ENCODE measurements at regions not wholly inside any gene's neighbourhood (a gene's known extent, or its start where the extent isn't known, plus 50 kb on each side); places are given as distances from the start of the nearest gene placed in this dataset.
A peak's percentile ranks its signal among the peaks of the same experiment; 100 is the strongest.

GRCh38 chr9:1337169-1337568, 287.0 kb downstream of the DMRT2 start:
- DNase-seq, result no peak

DNA sequence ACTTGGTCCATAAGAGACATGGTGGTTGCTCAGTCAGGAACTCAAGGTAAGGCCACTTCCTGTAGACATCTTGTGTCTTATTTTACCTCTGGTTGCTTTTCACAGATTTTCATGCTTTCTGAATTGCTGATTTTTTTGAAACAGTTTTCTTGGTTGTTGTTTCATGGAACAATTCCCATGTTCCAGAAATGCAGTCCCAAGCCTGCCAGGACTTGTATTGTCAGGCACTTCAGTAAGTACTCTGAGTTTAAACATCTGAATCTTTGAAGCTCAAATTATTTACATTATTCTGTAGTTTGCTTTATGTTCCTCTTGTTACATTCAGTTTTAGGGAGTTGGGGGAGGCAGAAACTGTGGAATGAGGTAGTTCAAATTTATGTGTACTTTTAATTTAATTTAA, 290.2 kb downstream of the DMRT2 start:
- no peak for DNase-seq

DNA sequence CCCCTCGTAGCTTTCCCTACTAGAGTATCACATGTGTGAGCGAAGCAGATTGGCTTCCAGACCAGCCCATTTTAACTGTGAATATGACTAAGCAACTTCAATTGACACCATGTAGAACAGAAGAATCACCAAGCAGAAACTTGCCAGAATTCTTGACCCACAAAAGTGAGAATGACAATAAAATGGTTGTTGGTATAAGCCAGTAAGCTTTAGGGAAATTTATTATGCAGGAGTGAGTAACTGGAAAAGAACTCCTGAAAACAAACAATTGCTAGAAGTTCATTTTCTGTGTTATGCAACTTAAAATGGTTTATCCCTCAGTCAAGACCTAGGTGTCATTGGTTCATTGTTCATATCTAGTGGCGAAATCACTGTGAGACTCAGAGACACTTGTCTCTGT, 303.1 kb downstream of the DMRT2 start:
- DNase-seq, result no peak

GRCh38 chr9:1354086-1354485, 303.9 kb downstream of the DMRT2 start:
- DNase-seq, result no peak

GRCh38 chr9:1354606-1355005, 304.4 kb downstream of the DMRT2 start:
- no peak for DNase-seq

DNA sequence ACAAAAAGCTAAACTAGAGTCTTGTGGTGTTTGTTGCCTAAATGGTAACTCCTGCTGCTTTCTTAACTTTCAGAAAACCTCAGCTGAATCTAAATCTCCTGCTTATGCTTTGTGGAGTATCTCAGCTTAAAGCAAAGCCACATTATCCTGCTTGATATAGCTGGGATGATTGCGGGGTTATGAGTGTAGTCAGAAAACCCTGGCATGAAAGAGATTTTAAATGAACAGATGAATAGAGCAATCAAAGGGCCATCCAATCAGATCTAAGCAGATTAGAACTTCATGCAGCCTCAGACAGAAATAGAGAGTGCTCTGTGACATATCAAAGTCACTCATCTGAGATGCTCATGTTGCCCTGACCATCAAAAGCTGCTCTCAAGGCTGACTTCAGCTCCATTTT, 305.5 kb downstream of the DMRT2 start:
- DNase-seq, result no peak

DNA sequence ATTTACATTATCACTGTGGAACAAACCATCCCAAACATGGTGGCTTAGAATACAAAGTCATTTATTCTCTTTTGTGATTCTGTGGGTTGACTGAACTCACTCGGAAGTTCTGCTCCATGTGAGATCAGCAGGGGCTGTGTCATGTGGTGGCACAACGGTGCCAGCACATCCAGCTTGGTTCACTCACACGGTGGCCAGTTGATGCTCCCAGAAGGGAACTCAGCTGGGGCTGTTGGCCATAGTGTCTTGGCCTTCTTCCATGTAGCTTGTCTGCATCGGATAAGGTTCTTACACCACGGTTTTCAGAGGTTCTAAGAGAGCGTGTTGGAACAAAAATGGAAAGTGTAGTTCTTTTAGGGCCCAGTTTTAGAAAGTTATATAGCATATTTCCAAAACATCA, 312.7 kb downstream of the DMRT2 start:
- DNase-seq, result no peak

- DNase-seq, result no peak
These were observed 316.1 kb downstream of the DMRT2 start for GRCh38 chr9:1366276-1366675.

GRCh38 chr9:1369297-1369696, 319.1 kb downstream of the DMRT2 start:
- DNase-seq, result no peak

- no peak for DNase-seq
These were observed 323.3 kb downstream of the DMRT2 start for GRCh38 chr9:1373445-1373844.

DNA sequence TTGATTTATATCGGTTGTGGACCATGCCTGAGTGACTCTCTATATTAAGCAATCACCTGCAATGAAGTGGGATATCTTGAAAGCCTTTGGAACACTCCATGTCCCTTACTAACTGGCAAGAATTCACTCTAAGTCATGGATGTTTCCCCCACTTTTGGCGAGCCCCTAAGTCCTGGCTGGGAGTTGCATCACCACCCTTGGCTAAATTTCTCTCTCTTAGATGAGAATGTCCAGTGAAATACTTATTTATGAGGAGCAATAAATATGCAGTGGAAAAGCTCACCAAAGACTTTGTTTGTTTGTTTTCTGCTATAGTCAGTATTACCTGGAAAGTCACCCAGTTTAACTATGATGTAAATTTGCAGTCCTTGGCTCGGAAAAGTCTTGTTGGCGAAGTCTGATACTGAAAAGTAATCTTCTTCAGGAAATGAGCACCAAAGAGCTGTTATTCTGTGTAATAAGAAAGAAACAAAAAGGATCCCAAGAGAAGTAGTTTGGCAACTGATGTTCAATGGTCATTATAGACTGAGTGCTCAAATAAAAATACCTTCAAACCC, 333.8 kb downstream of the DMRT2 start:
- no peak for DNase-seq

DNA sequence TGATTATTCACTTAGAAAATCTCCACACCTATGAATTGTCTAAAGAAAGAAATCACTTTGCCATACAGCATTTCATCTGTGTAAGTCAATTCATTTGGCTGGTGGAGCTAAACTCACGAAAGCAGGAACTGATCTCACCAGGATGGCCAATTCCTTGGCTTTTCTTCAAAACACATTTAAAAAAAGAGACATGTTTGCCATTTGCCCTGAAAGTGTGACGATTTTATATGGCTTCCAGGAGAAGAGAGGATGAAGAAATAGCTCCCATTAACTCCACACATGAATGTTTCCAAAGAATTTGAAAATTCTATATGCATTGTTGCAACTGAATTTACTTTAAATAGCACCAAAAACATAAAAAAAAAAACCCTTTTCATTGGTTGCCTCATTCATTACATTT, 334.7 kb downstream of the DMRT2 start:
- DNase-seq, result no peak

- DNase-seq, result no peak
These were observed 336.3 kb downstream of the DMRT2 start for GRCh38 chr9:1386420-1386819.

DNA sequence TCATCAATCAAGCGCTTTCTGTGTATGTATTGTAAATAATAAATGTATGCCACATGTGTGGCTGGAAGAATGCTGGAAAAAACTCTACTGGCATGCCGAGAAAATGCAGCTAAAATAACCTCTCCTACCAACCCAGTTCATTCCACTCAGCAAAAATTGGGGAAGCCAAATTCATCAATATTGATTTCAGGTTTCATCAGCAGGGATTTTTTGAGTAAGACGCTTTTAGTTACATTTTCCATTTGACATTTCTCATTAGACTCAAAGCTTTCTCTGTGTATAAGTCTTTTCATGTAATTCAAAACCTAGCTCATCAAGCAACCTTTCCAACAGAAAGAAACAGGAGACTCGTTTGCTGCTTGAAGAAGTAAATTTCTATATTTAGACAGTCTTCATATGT, 338.1 kb downstream of the DMRT2 start:
- DNase-seq, result no peak

GRCh38 chr9:1400983-1401382, 350.8 kb downstream of the DMRT2 start:
- DNase-seq, result peak; percentile 1

DNA sequence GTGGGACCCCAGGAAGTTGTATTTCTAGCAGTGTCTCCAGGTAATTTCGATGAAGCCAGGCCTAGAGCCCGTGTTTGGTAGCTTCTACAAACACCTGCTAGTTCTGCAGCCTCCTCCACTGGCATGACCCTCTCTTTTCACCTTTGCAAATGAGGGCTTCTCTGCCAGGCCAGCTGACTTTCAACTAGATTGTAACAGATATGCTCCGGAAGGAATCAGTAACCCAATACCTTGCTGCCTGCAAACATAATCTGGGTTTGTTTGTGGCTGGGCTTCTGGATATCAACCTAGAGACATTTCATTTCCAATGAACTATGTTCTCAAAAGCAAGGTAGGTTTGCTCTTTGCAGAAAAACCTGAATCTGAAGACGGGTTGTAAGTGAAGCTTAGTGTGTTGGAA, 354.8 kb downstream of the DMRT2 start:
- DNase-seq, result no peak

GRCh38 chr9:1411826-1412225, 361.7 kb downstream of the DMRT2 start:
- DNase-seq, result no peak

DNA sequence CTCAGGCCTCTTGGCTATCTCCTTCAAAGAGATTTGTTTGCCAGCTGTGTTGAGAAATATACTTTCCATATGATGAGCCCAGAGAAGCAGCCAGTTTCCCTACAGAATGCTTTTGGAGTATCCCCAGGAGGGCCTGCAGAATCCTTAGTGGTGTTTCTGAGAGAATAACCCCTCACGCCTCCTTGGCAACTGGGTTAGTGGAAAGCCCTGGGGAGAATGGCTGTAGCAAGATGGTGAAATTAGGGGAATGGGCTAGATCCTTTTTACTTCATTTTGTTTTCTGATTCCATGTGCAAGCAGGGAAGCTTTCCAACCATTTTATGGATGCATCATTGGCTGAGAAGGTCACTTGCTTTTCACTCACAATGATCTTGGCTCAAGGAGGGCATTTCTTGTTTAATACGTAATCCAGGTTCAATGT, 364.6 kb downstream of the DMRT2 start:
- no peak for DNase-seq

- no peak for DNase-seq
These were observed 365.0 kb downstream of the DMRT2 start for GRCh38 chr9:1415146-1415545.

GRCh38 chr9:1416261-1416660, 366.1 kb downstream of the DMRT2 start:
- DNase-seq, result no peak

GRCh38 chr9:1421436-1421835, 371.3 kb downstream of the DMRT2 start:
- no peak for DNase-seq

- no peak for DNase-seq
These were observed 377.7 kb downstream of the DMRT2 start for GRCh38 chr9:1427875-1428274.

- peak; percentile 24 for DNase-seq
These were observed 379.1 kb downstream of the DMRT2 start for GRCh38 chr9:1429297-1429696.

DNA sequence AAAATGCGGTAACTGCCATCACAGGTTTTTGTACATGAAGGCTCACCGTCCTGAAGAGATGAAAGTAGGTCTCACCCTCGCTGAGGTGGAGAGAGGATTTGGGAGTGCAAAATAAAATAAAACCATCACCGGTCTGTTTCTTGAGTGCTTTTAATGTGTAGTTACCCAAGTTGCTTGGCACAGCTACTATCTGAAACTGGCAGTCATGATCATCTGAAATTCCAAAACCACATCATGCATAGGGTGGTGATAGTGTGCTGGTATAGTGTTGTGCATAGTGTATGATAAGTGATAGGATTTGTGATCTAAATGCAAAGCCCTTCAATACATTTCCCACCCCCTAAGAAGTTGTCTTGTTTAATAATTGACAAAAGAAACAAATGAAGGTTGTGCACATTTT, 381.3 kb downstream of the DMRT2 start:
- no peak for DNase-seq

GRCh38 chr9:1434052-1434767, 384.1 kb downstream of the DMRT2 start:
- DNase-seq, result no peak

Measured in fibroblast of upper back skin (primary cell).